ENCODE measurements at regions not wholly inside any gene's neighbourhood (a gene's known extent, or its start where the extent isn't known, plus 50 kb on each side); places are given as distances from the start of the nearest gene placed in this dataset.
A peak's percentile ranks its signal among the peaks of the same experiment; 100 is the strongest.
"Not testable (repeated sequence)": the region's sequence is repeated elsewhere in the genome, so short reads cannot be mapped to it uniquely, and the experiment has no call there.

GRCh38 chr7:13633857-13634256 lies 355.6 kb downstream of the ETV1 start:
- no peak for DNase-seq

GRCh38 chr7:13639396-13639795 lies 350.1 kb downstream of the ETV1 start:
- peak; percentile 96 for DNase-seq

GRCh38 chr7:13641714-13642113 lies 347.8 kb downstream of the ETV1 start:
- peak; percentile 6 for DNase-seq

GRCh38 chr7:13651167-13651566 lies 338.3 kb downstream of the ETV1 start:
- no peak for DNase-seq

- no peak for DNase-seq
Measured at GRCh38 chr7:13656330-13656729, 333.1 kb downstream of the ETV1 start.

GRCh38 chr7:13673290-13673689 lies 316.2 kb downstream of the ETV1 start:
- DNase-seq: no peak

- no peak for DNase-seq
Measured at GRCh38 chr7:13682626-13683025, 306.8 kb downstream of the ETV1 start.

GRCh38 chr7:13687500-13687899 lies 302.0 kb downstream of the ETV1 start:
- DNase-seq: no peak

GRCh38 chr7:13692548-13692947 lies 296.9 kb downstream of the ETV1 start:
- no peak for DNase-seq

- no peak for DNase-seq
Measured at GRCh38 chr7:13702251-13702650, 287.2 kb downstream of the ETV1 start.

- DNase-seq: no peak
Measured at GRCh38 chr7:13708670-13709069, 280.8 kb downstream of the ETV1 start.

GRCh38 chr7:13713092-13713491 lies 276.4 kb downstream of the ETV1 start:
- DNase-seq: no peak

GRCh38 chr7:13715534-13715933 lies 273.9 kb downstream of the ETV1 start:
- peak; percentile 30 for DNase-seq

- DNase-seq: peak; percentile 5
Measured at GRCh38 chr7:13717031-13717430, 272.4 kb downstream of the ETV1 start.

GRCh38 chr7:13724191-13724976 lies 265.1 kb downstream of the ETV1 start:
- peak; percentile 7 for DNase-seq

GRCh38 chr7:13724977-13725566 lies 264.4 kb downstream of the ETV1 start:
- DNase-seq: no peak

- no peak for DNase-seq
Measured at GRCh38 chr7:13725591-13725990, 263.9 kb downstream of the ETV1 start.

- DNase-seq: no peak
Measured at GRCh38 chr7:13727279-13727678, 262.2 kb downstream of the ETV1 start.

- DNase-seq: no peak
Measured at GRCh38 chr7:13727751-13728150, 261.7 kb downstream of the ETV1 start.

- not testable (repeated sequence) for DNase-seq
Measured at GRCh38 chr7:13728430-13728829, 261.0 kb downstream of the ETV1 start.

GRCh38 chr7:13731643-13732042 lies 257.8 kb downstream of the ETV1 start:
- no peak for DNase-seq

- no peak for DNase-seq
Measured at GRCh38 chr7:13737563-13737962, 251.9 kb downstream of the ETV1 start.

- DNase-seq: no peak
Measured at GRCh38 chr7:13742126-13742525, 247.3 kb downstream of the ETV1 start.

- DNase-seq: no peak
Measured at GRCh38 chr7:13742811-13743210, 246.7 kb downstream of the ETV1 start.

GRCh38 chr7:13743226-13743625 lies 246.2 kb downstream of the ETV1 start:
- peak; percentile 30 for DNase-seq

Data from NCI-H2171 (cell line).